ENCODE measurements at regions not wholly inside any gene's neighbourhood (a gene's known extent, or its start where the extent isn't known, plus 50 kb on each side); places are given as distances from the start of the nearest gene placed in this dataset.

GRCh38 chr5:42888771-42889170 lies 77.1 kb upstream of the SELENOP start:
- Histone ChIP-seq H3K27me3 (ENCODE audit: control insufficient read depth, low read length) (peaks cover 9% of the 10 kb centered on the region; the same call in 1 of the 2 replicates), H3F3A (ENCODE audit: control insufficient read depth, insufficient read depth) (no peaks in the 10 kb centered on the region), H3K4me2 (ENCODE audit: low read length) (no peak overlapping the region), H3K9me2 (replicated peaks; ENCODE audit: control insufficient read depth, low read length) (no peaks in the 10 kb centered on the region), H3K4me3 (ENCODE audit: low read length) (no peak overlapping the region), H3K9me3 (ENCODE audit: control insufficient read depth, insufficient read depth, low read length) (no peaks in the 10 kb centered on the region), H3K36me3 (ENCODE audit: control insufficient read depth, low read length) (no peaks in the 10 kb centered on the region), H3K79me2 (ENCODE audit: control insufficient read depth, low read length) (no peaks in the 10 kb centered on the region), H3K4me1 (ENCODE audit: control insufficient read depth, low read length) (no peaks in the 10 kb centered on the region), H3K27ac (ENCODE audit: low read depth, low read length) (no peak overlapping the region), H4K20me1 (ENCODE audit: control insufficient read depth, insufficient read depth, low read depth, low read length) (no peaks in the 10 kb centered on the region)
- TF ChIP-seq CTCF (IDR thresholded peaks at IDR 0.05; ENCODE audit: low read depth, low read length, poor library complexity, severe bottlenecking): no peak
- no peak for TF ChIP-seq EZH2phosphoT487 (IDR thresholded peaks at IDR 0.05; ENCODE audit: borderline replicate concordance, low read length)

GRCh38 chr5:42887575-42887974 lies 75.9 kb upstream of the SELENOP start:
- Histone ChIP-seq H3K4me2 (ENCODE audit: low read length) (no peak overlapping the region), H3K27me3 (ENCODE audit: control insufficient read depth, low read length) (peaks cover 9% of the 10 kb centered on the region; the same call in 1 of the 2 replicates), H3K36me3 (ENCODE audit: control insufficient read depth, low read length) (no peaks in the 10 kb centered on the region), H3K79me2 (ENCODE audit: control insufficient read depth, low read length) (no peaks in the 10 kb centered on the region), H3K4me3 (ENCODE audit: low read length) (no peak overlapping the region), H3F3A (ENCODE audit: control insufficient read depth, insufficient read depth) (no peaks in the 10 kb centered on the region), H4K20me1 (ENCODE audit: control insufficient read depth, insufficient read depth, low read depth, low read length) (no peaks in the 10 kb centered on the region), H3K9me2 (replicated peaks; ENCODE audit: control insufficient read depth, low read length) (no peaks in the 10 kb centered on the region), H3K4me1 (ENCODE audit: control insufficient read depth, low read length) (no peaks in the 10 kb centered on the region), H3K27ac (ENCODE audit: low read depth, low read length) (no peak overlapping the region), H3K9me3 (ENCODE audit: control insufficient read depth, insufficient read depth, low read length) (no peaks in the 10 kb centered on the region)
- TF ChIP-seq EZH2phosphoT487 (IDR thresholded peaks at IDR 0.05; ENCODE audit: borderline replicate concordance, low read length) (no peak), CTCF (IDR thresholded peaks at IDR 0.05; ENCODE audit: low read depth, low read length, poor library complexity, severe bottlenecking) (no peak)

- H3K4me2 ChIP-seq (ENCODE audit: low read length): no peak overlapping the region
- no peak for TF ChIP-seq EZH2phosphoT487 (IDR thresholded peaks at IDR 0.05; ENCODE audit: borderline replicate concordance, low read length)
- no peaks in the 10 kb centered on the region for H3K4me1 ChIP-seq (ENCODE audit: control insufficient read depth, low read length)
- H3K27me3 ChIP-seq (ENCODE audit: control insufficient read depth, low read length): peaks cover 9% of the 10 kb centered on the region; the same call in 1 of the 2 replicates
- no peak overlapping the region for H3K27ac ChIP-seq (ENCODE audit: low read depth, low read length)
- no peak overlapping the region for H3K4me3 ChIP-seq (ENCODE audit: low read length)
- no peaks in the 10 kb centered on the region for H4K20me1 ChIP-seq (ENCODE audit: control insufficient read depth, insufficient read depth, low read depth, low read length)
- H3K79me2 ChIP-seq (ENCODE audit: control insufficient read depth, low read length): no peaks in the 10 kb centered on the region
- H3K9me3 ChIP-seq (ENCODE audit: control insufficient read depth, insufficient read depth, low read length): no peaks in the 10 kb centered on the region
- H3K9me2 ChIP-seq (replicated peaks; ENCODE audit: control insufficient read depth, low read length): no peaks in the 10 kb centered on the region
- H3K36me3 ChIP-seq (ENCODE audit: control insufficient read depth, low read length): no peaks in the 10 kb centered on the region
- no peaks in the 10 kb centered on the region for H3F3A ChIP-seq (ENCODE audit: control insufficient read depth, insufficient read depth)
These were observed 75.4 kb upstream of the SELENOP start for GRCh38 chr5:42887097-42887496.

GRCh38 chr5:42886635-42887034 lies 74.9 kb upstream of the SELENOP start:
- no peaks in the 10 kb centered on the region for H3K4me1 ChIP-seq (ENCODE audit: control insufficient read depth, low read length)
- H3K27me3 ChIP-seq (ENCODE audit: control insufficient read depth, low read length): peaks cover 5% of the 10 kb centered on the region; the same call in 1 of the 2 replicates
- H3K4me3 ChIP-seq (ENCODE audit: low read length): no peak overlapping the region
- no peaks in the 10 kb centered on the region for H3K79me2 ChIP-seq (ENCODE audit: control insufficient read depth, low read length)
- no peaks in the 10 kb centered on the region for H3K36me3 ChIP-seq (ENCODE audit: control insufficient read depth, low read length)
- H4K20me1 ChIP-seq (ENCODE audit: control insufficient read depth, insufficient read depth, low read depth, low read length): no peaks in the 10 kb centered on the region
- no peaks in the 10 kb centered on the region for H3K9me3 ChIP-seq (ENCODE audit: control insufficient read depth, insufficient read depth, low read length)
- no peak overlapping the region for H3K27ac ChIP-seq (ENCODE audit: low read depth, low read length)
- TF ChIP-seq EZH2phosphoT487 (IDR thresholded peaks at IDR 0.05; ENCODE audit: borderline replicate concordance, low read length) (no peak), CTCF (IDR thresholded peaks at IDR 0.05; ENCODE audit: low read depth, low read length, poor library complexity, severe bottlenecking) (no peak)
- H3F3A ChIP-seq (ENCODE audit: control insufficient read depth, insufficient read depth): no peaks in the 10 kb centered on the region
- H3K9me2 ChIP-seq (replicated peaks; ENCODE audit: control insufficient read depth, low read length): no peaks in the 10 kb centered on the region
- H3K4me2 ChIP-seq (ENCODE audit: low read length): no peak overlapping the region

All from DOHH2 (cell line).